Common myeloid progenitor, CD34-positive (primary cell): ENCODE measurements at regions not wholly inside any gene's neighbourhood (a gene's known extent, or its start where the extent isn't known, plus 50 kb on each side); places are given as distances from the start of the nearest gene placed in this dataset.

ENCODE experiments used
- CTCF ChIA-PET: fragments of 350-600 bp; sonication (Branson Sonifier 250); formaldehyde crosslinking; loops from one replicate; lab custom pipeline; 2021; ENCODE audit warnings: antibody characterized with exemption; lab: Charles Lee
- POLR2A ChIA-PET: fragments of 350-600 bp; sonication (Branson Sonifier 250); formaldehyde crosslinking; loops from one replicate; lab custom pipeline; 2021; ENCODE audit warnings: antibody characterized with exemption; lab: Charles Lee
- DNase-seq, 3 donors: peaks; one replicate each; pipeline versions ENCODE4 v3.0.0 to v3.0.0-alpha.2; 2013
- H3K27ac ChIP-seq, 2 experiments: 1 replicate in 1 of 2; 2 replicates in 1 of 2; pipeline ENCODE4 v1.7.0; 2013; ENCODE audit warnings: inconsistent platforms in 2 of 2, low read length in 2 of 2, mild to moderate bottlenecking in 2 of 2, low read depth in 1 of 2, moderate library complexity in 1 of 2; ENCODE audit not compliant: severe bottlenecking in 2 of 2, insufficient read depth in 1 of 2, poor library complexity in 1 of 2
- H3K27me3 ChIP-seq, 5 experiments: replicated peaks in 2 of 5; 1 replicate in 3 of 5; 2 replicates in 2 of 5; pipeline versions ENCODE4 v1.6.1 to v1.7.0; 2013; ENCODE audit warnings: low read length in 4 of 5, mild to moderate bottlenecking in 2 of 5, moderate library complexity in 2 of 5, inconsistent platforms in 1 of 5; ENCODE audit not compliant: insufficient read depth in 5 of 5, control insufficient read depth in 4 of 5
- H3K36me3 ChIP-seq, 4 experiments: 1 replicate in 2 of 4; 2 replicates in 2 of 4; pipeline versions ENCODE4 v1.6.1 to v1.7.0; 2013; ENCODE audit warnings: low read length in 3 of 4, control low read depth in 1 of 4, mild to moderate bottlenecking in 1 of 4; ENCODE audit not compliant: control insufficient read depth in 4 of 4, insufficient read depth in 4 of 4
- H3K4me1 ChIP-seq, 4 experiments: 1 replicate in 3 of 4; 2 replicates in 1 of 4; pipeline versions ENCODE4 v1.6.1 to v1.7.1; 2013; ENCODE audit warnings: low read length in 3 of 4, mild to moderate bottlenecking in 3 of 4, control low read depth in 1 of 4, inconsistent platforms in 1 of 4, moderate library complexity in 1 of 4; ENCODE audit not compliant: control insufficient read depth in 4 of 4, insufficient read depth in 4 of 4; ENCODE audit errors: control extremely low read depth in 1 of 4
- H3K4me3 ChIP-seq, 7 experiments: 1 replicate in 4 of 7; 2 replicates in 3 of 7; pipeline versions ENCODE4 v1.5.1 to v1.7.0; 2013; ENCODE audit warnings: mild to moderate bottlenecking in 7 of 7, low read length in 6 of 7, moderate library complexity in 6 of 7, inconsistent platforms in 2 of 7, low read depth in 2 of 7, control low read depth in 1 of 7; ENCODE audit not compliant: insufficient read depth in 4 of 7, control insufficient read depth in 1 of 7; ENCODE audit errors: extremely low read depth in 1 of 7
- H3K9me3 ChIP-seq, 5 experiments: 1 replicate in 4 of 5; 2 replicates in 1 of 5; pipeline versions ENCODE4 v1.6.1 to v1.7.1; 2013; ENCODE audit warnings: low read length in 4 of 5, mild to moderate bottlenecking in 2 of 5, inconsistent platforms in 1 of 5, low read depth in 1 of 5, moderate library complexity in 1 of 5; ENCODE audit not compliant: control insufficient read depth in 4 of 5, insufficient read depth in 2 of 5; ENCODE audit errors: control extremely low read depth in 1 of 5
- WGBS: methylation state at CpG from one replicate; pipeline ENCODE4 v1.1.5; 2013; ENCODE audit not compliant: insufficient coverage; 5-methylcytosine and 5-hydroxymethylcytosine counted together

- Histone ChIP-seq H3K4me3 (no peak overlapping the region), H3K27ac (no peak overlapping the region), H3K9me3 (no peaks in the 10 kb centered on the region), H3K27me3 (no peaks in the 10 kb centered on the region), H3K36me3 (no peaks in the 10 kb centered on the region), H3K4me1 (no peaks in the 10 kb centered on the region)
- no peak for DNase-seq
- WGBS: 81% methylated on average over 5 of the region's 5 CpGs
- ChIA-PET POLR2A (interaction anchor here (0.7 kb wide), 1 partner anchor 145 kb away, joined by 3 read pairs; no protein-coding TSS in a partner anchor), CTCF (no interaction called here)
These were observed 74.1 kb upstream of the GRB10 start for GRCh38 chr7:50856806-50857205.

GRCh38 chr7:50856231-50856630 is 73.5 kb upstream of the GRB10 start:
- H3K9me3 ChIP-seq: no peaks in the 10 kb centered on the region
- no peaks in the 10 kb centered on the region for H3K36me3 ChIP-seq
- H3K27me3 ChIP-seq: no peaks in the 10 kb centered on the region
- WGBS: 94% methylated on average over 4 of the region's 4 CpGs
- no peak overlapping the region for H3K27ac ChIP-seq
- no peak for DNase-seq
- H3K4me3 ChIP-seq: no peak overlapping the region
- no peaks in the 10 kb centered on the region for H3K4me1 ChIP-seq
- ChIA-PET POLR2A (no interaction called here), CTCF (no interaction called here)

- Histone ChIP-seq H3K4me1 (no peaks in the 10 kb centered on the region), H3K4me3 (no peak overlapping the region), H3K36me3 (no peaks in the 10 kb centered on the region), H3K27me3 (peaks cover 0 to 2% (median 0%) of the 10 kb centered on the region in 5 experiments), H3K27ac (no peak overlapping the region), H3K9me3 (no peaks in the 10 kb centered on the region)
- no peak for DNase-seq
- POLR2A ChIA-PET: no interaction called here
- CTCF ChIA-PET: no interaction called here
- WGBS: 100% methylated on average over 3 of the region's 5 CpGs
These were observed 72.8 kb upstream of the GRB10 start for GRCh38 chr7:50855526-50855925.

- POLR2A ChIA-PET: no interaction called here
- Histone ChIP-seq H3K27me3 (peaks cover 0 to 2% (median 0%) of the 10 kb centered on the region in 5 experiments), H3K4me1 (no peaks in the 10 kb centered on the region), H3K4me3 (no peak overlapping the region), H3K36me3 (no peaks in the 10 kb centered on the region), H3K9me3 (no peaks in the 10 kb centered on the region), H3K27ac (no peak overlapping the region)
- DNase-seq: no peak
- CTCF ChIA-PET: no interaction called here
- 100% methylated on average over 2 of the region's 3 CpGs for WGBS
These were observed 72.1 kb upstream of the GRB10 start for GRCh38 chr7:50854831-50855230.

GRCh38 chr7:50854247-50854646 is 71.6 kb upstream of the GRB10 start:
- POLR2A ChIA-PET: no interaction called here
- H3K27ac ChIP-seq: no peak overlapping the region
- DNase-seq: no peak
- no peaks in the 10 kb centered on the region for H3K9me3 ChIP-seq
- peaks cover 0 to 2% (median 0%) of the 10 kb centered on the region in 5 experiments for H3K27me3 ChIP-seq
- H3K4me3 ChIP-seq: no peak overlapping the region
- WGBS: 95% methylated on average over 6 of the region's 6 CpGs
- H3K4me1 ChIP-seq: no peaks in the 10 kb centered on the region
- no peaks in the 10 kb centered on the region for H3K36me3 ChIP-seq
- CTCF ChIA-PET: no interaction called here

GRCh38 chr7:50853311-50853710 is 70.6 kb upstream of the GRB10 start:
- H3K27me3 ChIP-seq: peaks cover 0 to 2% (median 0%) of the 10 kb centered on the region in 5 experiments
- H3K27ac ChIP-seq: no peak overlapping the region
- no peak for DNase-seq
- H3K4me3 ChIP-seq: no peak overlapping the region
- H3K4me1 ChIP-seq: no peaks in the 10 kb centered on the region
- no peaks in the 10 kb centered on the region for H3K9me3 ChIP-seq
- 90% methylated on average over 2 of the region's 4 CpGs for WGBS
- ChIA-PET CTCF (no interaction called here), POLR2A (no interaction called here)
- no peaks in the 10 kb centered on the region for H3K36me3 ChIP-seq

- ChIA-PET POLR2A (no interaction called here), CTCF (no interaction called here)
- no peak overlapping the region for H3K27ac ChIP-seq
- peaks cover 0 to 2% (median 0%) of the 10 kb centered on the region in 5 experiments for H3K27me3 ChIP-seq
- no peaks in the 10 kb centered on the region for H3K36me3 ChIP-seq
- H3K4me1 ChIP-seq: no peaks in the 10 kb centered on the region
- no peaks in the 10 kb centered on the region for H3K9me3 ChIP-seq
- no peak for DNase-seq
- H3K4me3 ChIP-seq: no peak overlapping the region
These were observed 70.2 kb upstream of the GRB10 start for GRCh38 chr7:50852901-50853300.
